ENCODE measurements at regions not wholly inside any gene's neighbourhood (a gene's known extent, or its start where the extent isn't known, plus 50 kb on each side); places are given as distances from the start of the nearest gene placed in this dataset.
"Not testable (repeated sequence)": the region's sequence is repeated elsewhere in the genome, so short reads cannot be mapped to it uniquely, and the experiment has no call there.

DNA sequence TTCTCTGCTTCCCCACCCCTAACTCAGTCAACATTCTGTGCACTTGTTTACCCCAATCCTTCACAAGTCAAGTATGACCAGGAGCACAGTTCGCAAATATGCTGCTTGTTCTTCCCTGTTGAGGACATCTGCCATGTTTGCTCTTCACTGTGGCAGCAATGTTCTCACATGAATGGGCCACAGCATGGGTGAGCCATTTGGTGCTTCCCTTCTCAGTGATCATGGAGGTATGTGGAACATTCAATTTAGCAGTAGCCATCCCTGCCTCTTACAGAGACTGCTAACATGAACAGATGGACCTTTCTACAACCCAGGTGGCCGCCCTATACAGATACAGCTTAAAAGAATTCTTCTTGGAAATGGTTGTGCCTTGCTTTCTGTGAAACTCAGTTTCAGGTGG is 660.1 kb upstream of the SGO1 start:
- FAIRE-seq (no peak), DNase-seq (ENCODE audit: low spot score in 2 of 2) (no peak)

DNA sequence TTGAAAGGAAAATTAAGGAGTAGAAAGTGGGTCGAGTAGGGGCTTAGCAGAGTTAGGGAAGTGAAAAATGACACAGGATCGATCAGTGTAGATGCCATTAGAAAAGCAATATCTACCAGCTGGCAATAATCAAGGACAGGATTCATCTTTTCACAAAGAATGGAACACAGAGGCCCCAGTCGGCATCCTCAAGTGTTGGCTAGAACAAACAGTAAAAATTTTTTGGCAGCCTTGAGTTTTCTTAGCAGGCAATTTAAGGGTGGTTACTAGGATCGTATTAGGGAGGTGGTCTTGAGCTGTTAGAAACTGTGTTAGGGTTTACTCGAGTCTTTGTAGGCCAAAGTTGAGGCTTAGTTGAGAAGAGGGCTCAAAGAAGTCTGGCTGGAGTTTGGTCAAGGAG is 658.8 kb upstream of the SGO1 start:
- FAIRE-seq (no peak), DNase-seq (ENCODE audit: low spot score in 2 of 2) (no peak)

DNA sequence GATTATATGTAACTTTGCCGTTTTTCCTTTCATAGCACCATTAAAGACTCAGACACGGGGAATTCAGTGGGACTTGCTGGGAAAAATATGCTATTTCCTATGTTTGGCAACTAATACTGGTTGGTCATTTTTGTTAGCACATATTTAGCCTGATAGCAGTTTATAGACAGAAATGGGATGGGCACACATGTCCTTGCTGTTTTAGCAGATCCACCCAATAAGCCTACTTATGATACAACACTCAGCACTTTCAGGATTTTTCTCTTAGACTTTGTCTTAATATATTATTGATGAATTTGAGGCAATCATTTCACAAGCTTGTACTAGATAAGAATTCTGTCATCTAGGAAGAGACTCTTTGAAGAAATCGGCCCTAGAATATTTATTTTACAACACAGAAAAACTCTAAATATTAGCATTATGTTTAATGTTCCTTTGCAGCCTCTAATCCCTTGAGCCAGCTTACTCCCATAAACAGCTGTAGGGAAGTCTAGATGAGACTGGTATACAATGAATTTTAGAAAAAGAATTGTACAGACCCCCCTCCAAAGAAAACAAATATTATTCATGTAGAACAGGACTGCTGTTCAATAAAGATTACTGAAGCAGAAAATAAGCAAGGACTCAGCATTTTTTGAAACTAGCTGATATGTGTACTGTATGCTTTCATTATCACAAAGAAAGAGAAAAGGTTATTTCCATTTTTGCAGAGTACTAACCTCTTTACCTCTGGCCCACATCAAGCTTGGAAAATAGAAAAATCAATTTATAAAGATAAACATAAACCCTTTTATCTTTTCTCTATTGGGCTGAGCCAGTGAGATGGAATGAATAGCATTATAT is 656.8 kb upstream of the SGO1 start:
- FAIRE-seq, result no peak
- DNase-seq (ENCODE audit: low spot score in 2 of 2), result no peak

DNA sequence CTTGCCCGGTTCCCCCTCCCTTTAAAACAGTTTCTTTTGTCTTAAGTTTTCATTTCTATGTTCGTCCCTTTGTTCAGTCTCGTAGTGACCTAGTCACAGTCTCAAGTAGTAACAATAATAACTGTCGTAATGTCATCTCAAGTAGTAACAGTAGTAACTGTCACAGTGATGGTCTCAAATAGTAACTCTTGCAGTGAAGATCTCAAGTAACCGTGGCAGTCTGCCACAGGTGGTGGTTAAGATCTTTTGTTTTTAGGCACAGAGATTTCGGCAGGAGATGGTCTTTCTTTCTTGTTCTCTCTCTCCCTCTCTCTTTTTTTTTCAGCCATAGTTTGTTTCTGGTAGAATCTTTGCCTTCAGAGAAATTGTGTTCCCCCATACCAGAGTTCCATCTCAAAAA is 656.0 kb upstream of the SGO1 start:
- FAIRE-seq, result no peak
- no peak for DNase-seq (ENCODE audit: low spot score in 2 of 2)

GRCh38 chr3:20837676-20838302 is 651.8 kb upstream of the SGO1 start:
- no peak for DNase-seq (ENCODE audit: low spot score in 2 of 2)
- no peak for FAIRE-seq

DNA sequence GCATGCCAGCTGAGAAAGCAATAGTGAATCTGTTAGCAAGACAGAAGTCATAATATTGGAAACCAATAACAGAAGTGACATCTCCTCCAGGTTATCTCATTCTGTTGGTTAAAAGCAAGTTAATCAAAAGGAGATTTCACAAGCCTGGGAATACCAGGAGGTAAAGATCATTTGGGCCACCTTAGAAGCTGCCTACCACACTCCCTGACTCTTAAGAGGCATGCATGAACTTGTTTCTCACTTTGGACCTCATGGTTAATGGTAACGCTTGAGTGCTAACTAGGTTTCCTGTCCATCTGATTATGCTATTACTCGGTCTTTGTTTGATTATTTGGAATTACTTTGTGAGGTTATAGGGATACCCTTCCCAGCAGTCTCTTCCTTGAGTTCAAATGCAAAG is 650.8 kb upstream of the SGO1 start:
- FAIRE-seq (no peak), DNase-seq (ENCODE audit: low spot score in 2 of 2) (no peak)

GRCh38 chr3:20832963-20833362 is 647.0 kb upstream of the SGO1 start:
- DNase-seq (ENCODE audit: low spot score in 2 of 2), result no peak
- no peak for FAIRE-seq

DNA sequence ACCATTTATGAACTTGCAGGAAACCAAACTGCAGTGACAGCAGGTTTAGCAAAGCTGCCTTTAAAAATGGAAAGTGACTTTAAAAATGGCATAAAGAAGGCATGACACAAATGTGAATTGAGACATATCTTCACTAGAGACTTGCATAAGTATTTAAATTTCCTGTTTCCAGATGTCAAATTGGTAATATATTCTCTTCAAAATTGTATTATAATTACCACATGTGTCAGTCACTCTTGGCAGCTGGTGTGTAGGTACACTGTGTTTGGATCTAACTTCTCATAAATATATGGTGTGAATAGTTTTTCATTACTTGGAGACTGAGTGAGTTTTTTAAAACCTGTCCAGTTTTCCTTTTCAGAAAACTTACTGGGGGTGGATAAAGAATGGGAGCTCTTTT is 636.2 kb upstream of the SGO1 start:
- DNase-seq (ENCODE audit: low spot score in 2 of 2), result no peak
- no peak for FAIRE-seq

DNA sequence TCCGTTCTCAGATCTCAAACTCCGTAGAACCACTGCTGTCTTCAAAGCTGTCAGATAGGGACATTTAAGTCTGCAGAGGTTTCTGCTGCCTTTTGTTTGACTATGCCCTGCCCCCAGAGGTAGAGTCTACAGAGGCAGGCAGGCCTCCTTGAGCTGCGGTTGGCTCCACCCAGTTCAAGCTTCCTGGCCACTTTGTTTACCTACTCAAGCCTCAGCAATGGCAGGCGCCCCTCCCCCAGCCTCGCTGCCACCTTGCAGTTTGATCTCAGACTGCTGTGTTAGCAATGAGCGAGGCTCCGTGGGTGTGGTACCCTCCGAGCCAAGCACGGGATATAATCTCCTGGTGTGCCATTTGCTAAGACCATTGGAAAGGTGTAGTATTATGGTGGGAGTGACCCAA is 634.9 kb upstream of the SGO1 start:
- not testable (repeated sequence) for FAIRE-seq; DNase-seq (ENCODE audit: low spot score in 2 of 2)

DNA sequence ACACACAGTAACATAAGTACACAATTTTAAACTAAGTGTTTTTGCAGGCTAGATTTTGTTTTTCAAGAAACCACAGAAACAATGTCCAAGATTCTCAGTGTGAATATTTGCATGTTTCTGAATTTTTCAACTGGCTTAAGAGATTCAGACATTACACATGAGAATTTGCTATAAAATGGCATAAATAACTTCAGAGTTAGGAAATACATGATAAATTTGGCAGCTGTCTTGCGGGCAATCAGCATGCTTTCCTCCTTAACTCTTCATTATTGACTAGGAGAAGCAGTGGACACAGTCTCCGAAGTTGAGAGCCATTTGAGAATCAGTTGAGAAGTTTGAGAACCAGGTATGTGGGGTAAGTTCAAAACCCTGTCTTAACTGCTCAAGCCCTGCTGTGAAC is 625.6 kb upstream of the SGO1 start:
- DNase-seq (ENCODE audit: low spot score in 2 of 2) (no peak), FAIRE-seq (no peak)

DNA sequence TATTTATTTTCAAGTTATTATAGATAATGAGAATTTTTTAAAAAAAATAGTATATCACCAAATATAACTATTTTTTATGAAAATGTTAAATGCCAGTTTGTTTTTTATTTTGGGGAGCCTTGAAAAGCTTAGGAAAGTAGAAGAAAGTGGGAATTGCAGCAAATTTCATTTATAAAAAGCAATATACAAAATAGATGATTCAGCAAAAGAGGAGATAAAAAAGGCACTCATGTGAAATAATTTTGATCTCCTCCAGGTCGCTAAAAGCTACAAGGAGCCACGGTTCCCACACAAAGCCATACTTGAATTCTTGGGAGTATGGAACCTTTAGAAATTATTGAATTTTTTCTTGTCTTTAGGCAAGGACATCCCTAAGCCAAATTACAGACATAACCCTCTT is 625.0 kb upstream of the SGO1 start:
- FAIRE-seq (no peak), DNase-seq (ENCODE audit: low spot score in 2 of 2) (no peak)

DNA sequence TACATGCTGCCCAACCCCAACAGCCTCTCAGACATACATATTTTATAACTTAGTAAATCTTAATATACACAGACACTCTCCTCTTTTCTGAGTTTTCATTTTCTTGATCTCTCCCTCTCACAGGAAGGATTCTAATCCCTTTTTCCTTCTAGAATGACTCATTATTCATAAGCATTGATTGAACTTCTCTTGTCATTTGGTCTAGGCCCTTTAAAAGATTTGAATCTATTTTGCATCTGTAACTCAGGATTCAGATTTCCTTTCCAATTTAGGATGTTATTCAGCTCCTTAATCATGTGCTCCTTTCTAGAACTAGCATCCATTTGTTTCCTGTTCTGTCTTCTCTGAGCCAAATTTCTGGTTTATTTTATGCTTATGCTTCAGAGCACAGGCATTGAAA is 624.5 kb upstream of the SGO1 start:
- FAIRE-seq, result no peak
- no peak for DNase-seq (ENCODE audit: low spot score in 2 of 2)

DNA sequence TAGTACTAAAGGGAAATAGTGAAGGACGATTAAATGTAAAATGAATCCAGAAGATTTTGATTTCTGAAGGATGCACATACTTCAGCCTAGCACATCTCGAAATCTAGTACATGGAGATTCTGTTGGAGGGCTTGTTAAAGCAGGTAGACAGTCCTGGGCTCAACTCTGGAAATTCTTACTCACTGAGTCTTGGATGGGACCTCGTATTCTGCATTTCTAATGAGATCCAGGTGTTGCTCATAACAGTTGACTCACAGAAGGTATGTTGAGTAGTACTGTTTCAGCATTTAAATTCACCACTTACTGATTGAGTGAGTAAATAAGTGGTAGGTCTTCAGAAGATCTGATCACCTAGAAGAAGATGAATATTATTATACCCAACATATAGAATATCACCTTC is 623.4 kb upstream of the SGO1 start:
- FAIRE-seq, result no peak
- DNase-seq (ENCODE audit: low spot score in 2 of 2), result no peak

- FAIRE-seq (no peak), DNase-seq (ENCODE audit: low spot score in 2 of 2) (no peak)
Measured at GRCh38 chr3:20808864-20809263, 622.9 kb upstream of the SGO1 start.

DNA sequence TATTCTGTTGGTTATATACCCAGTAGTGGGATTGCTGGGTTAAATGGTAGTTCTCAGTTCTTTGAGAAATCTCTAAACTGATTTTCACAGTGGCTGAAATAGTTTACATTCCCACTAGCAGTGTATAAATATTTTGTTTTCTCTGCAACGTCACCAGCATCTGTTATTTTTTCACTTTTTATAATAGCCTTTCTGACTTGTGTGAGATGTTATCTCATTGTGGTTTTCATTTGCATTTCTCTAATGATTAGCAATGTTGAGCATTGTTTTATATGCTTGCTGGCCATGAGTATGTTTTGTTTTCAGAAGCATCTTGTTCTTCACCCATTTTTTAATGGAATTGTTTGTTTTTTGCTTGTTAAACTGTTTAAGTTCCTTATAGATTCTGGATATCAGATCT is 612.7 kb upstream of the SGO1 start:
- DNase-seq (ENCODE audit: low spot score in 2 of 2), result no peak
- FAIRE-seq, result no peak

- no peak for DNase-seq (ENCODE audit: low spot score in 2 of 2)
- FAIRE-seq, result no peak
Measured at GRCh38 chr3:20787005-20787404, 601.0 kb upstream of the SGO1 start.

GRCh38 chr3:20776692-20777091 is 590.7 kb upstream of the SGO1 start:
- no peak for DNase-seq (ENCODE audit: low spot score in 2 of 2)
- FAIRE-seq, result no peak

- DNase-seq (ENCODE audit: low spot score in 2 of 2) (no peak), FAIRE-seq (no peak)
Measured at GRCh38 chr3:20776286-20776685, 590.3 kb upstream of the SGO1 start.

DNA sequence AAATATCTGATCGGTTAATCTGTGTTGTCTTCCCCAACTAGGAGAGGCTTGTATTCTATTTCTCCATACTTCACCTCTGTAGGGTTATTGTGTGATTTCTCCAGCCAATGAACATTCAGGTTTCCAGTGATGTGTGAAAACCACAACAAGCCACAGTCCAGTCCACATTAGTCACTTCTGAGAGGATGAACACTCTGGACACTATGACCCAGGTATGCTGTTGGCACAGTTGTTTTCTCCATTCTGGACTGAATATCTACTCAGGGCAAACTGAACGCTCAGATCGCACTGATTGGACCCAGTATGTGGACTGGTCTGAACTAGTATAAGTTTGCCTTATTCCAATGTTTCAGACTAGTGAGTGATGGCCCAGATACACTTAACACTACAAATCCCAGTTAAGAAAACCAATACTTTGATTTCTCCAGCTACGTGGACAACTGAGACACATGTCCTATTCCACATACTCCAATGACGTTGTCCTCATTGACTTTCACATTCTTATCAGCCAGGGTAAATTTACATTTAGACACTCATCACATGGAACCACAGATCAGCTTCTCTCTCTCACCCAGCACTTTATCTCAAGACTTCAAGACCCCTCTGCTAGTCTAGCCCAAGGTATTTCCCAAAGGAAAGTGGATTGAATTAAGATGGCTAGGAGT is 587.4 kb upstream of the SGO1 start:
- no peak for FAIRE-seq

DNA sequence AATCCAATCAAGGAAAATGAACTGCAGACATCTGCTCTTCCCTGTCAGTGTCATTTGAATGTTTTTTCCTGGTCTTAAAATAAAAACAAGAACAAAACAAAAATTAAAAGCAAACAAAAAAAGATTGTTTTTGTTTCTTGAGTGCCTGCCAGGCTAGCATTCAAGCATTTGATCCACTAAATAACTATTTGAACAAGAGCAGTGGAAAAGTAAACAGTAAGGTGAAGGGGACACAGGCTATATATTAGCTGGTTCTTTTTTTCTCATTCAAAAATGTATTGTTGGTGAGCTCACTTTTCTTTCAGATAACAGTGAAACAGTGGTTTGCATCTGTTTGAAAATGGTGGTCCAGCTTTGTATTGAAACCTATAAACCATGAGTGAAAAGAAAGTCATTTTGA is 586.9 kb upstream of the SGO1 start:
- FAIRE-seq (no peak), DNase-seq (ENCODE audit: low spot score in 2 of 2) (no peak)

More for the DNA sequence above, 587.4 kb upstream of the SGO1 start:
- DNase-seq (ENCODE audit: low spot score in 2 of 2), result no peak

- DNase-seq (ENCODE audit: low spot score in 2 of 2), result no peak
- FAIRE-seq, result no peak
Measured at GRCh38 chr3:20769430-20769829, 583.4 kb upstream of the SGO1 start.

- DNase-seq (ENCODE audit: low spot score in 2 of 2) (no peak), FAIRE-seq (no peak)
Measured at GRCh38 chr3:20760981-20761380, 575.0 kb upstream of the SGO1 start.

Measured in frontal cortex (tissue), 3 donors.